PC-9 (cell line): ENCODE measurements at regions not wholly inside any gene's neighbourhood (a gene's known extent, or its start where the extent isn't known, plus 50 kb on each side); places are given as distances from the start of the nearest gene placed in this dataset.
A peak's percentile ranks its signal among the peaks of the same experiment; 100 is the strongest.

Source experiments
- BruUV-seq: library from RNA; stranded (reverse); fragments of 400-500 nt; replicated peaks from 2 replicates; lab custom pipeline; 2021; lab: Mats Ljungman, UMichigan
- CTCF ChIA-PET: fragments of 300-600 bp; sonication (Branson Sonifier 250); formaldehyde crosslinking; loops from one replicate; lab custom pipeline; 2022; ENCODE audit warnings: antibody characterized with exemption; lab: Charles Lee
- POLR2A ChIA-PET: fragments of 300-600 bp; sonication (Branson Sonifier 250); formaldehyde crosslinking; loops from one replicate; lab custom pipeline; 2022; ENCODE audit warnings: antibody characterized with exemption; ENCODE audit not compliant: unreplicated experiment; lab: Charles Lee
- DNase-seq, 2 experiments: peaks; one replicate each; pipeline versions ENCODE4 v3.0.0 to v3.0.0-alpha.2; 2015 to 2022; ENCODE audit warnings: mixed read lengths in 1 of 2
- H2AFZ ChIP-seq: fragments of 200-600 bp; sonication (generic); 2 replicates; pipeline ENCODE4 v1.8.1; 2017; ENCODE audit warnings: antibody characterized with exemption
- H3F3A ChIP-seq: fragments of 200-600 bp; sonication (generic); 2 replicates; pipeline ENCODE4 v1.8.1; 2017; ENCODE audit warnings: antibody characterized with exemption, mild to moderate bottlenecking, low read depth; ENCODE audit not compliant: insufficient read depth
- H3K27ac ChIP-seq: fragments of 200-600 bp; sonication (generic); 2 replicates; pipeline ENCODE4 v1.6.1; 2016; ENCODE audit warnings: mixed run types
- H3K27me3 ChIP-seq: fragments of 200-600 bp; sonication (generic); 2 replicates; pipeline ENCODE4 v1.6.1; 2016; ENCODE audit warnings: low read depth, mixed run types; ENCODE audit not compliant: insufficient read depth
- H3K36me3 ChIP-seq: fragments of 200-600 bp; sonication (generic); 2 replicates; pipeline ENCODE4 v1.6.1; 2016; ENCODE audit warnings: low read depth, mixed run types
- H3K4me1 ChIP-seq: fragments of 200-600 bp; sonication (generic); replicated peaks from 2 replicates; pipeline ENCODE4 v1.6.1; 2016; ENCODE audit warnings: mixed run types; ENCODE audit not compliant: insufficient read depth
- H3K4me2 ChIP-seq: fragments of 200-600 bp; sonication (generic); 2 replicates; pipeline ENCODE4 v1.6.1; 2017; ENCODE audit warnings: mixed run types
- H3K4me3 ChIP-seq: fragments of 200-600 bp; sonication (generic); 2 replicates; pipeline ENCODE4 v1.6.1; 2016; ENCODE audit warnings: mixed run types
- H3K79me2 ChIP-seq: fragments of 200-600 bp; sonication (generic); 2 replicates; pipeline ENCODE4 v1.6.1; 2017; ENCODE audit warnings: low read depth, mixed run types
- H3K9me2 ChIP-seq: fragments of 200-600 bp; sonication (generic); 2 replicates; pipeline ENCODE4 v1.8.1; 2017; ENCODE audit warnings: mild to moderate bottlenecking; ENCODE audit not compliant: insufficient read depth
- H3K9me3 ChIP-seq: fragments of 200-600 bp; sonication (generic); 2 replicates; pipeline ENCODE4 v1.8.1; 2016; ENCODE audit warnings: low read depth; ENCODE audit not compliant: insufficient read depth
- H4K20me1 ChIP-seq: fragments of 200-600 bp; sonication (generic); 2 replicates; pipeline ENCODE4 v1.8.1; 2017; ENCODE audit not compliant: insufficient read depth
- CTCF ChIP-seq: fragments of 200-600 bp; sonication (generic); conservative IDR thresholded peaks from 2 replicates; pipeline ENCODE4 v1.6.1; 2017; ENCODE audit warnings: mixed run types, antibody characterized with exemption, mild to moderate bottlenecking, moderate library complexity
- EZH2 ChIP-seq: fragments of 200-600 bp; sonication (generic); IDR thresholded peaks from 2 replicates; pipeline ENCODE4 v1.8.0; 2017; ENCODE audit warnings: antibody characterized with exemption, low read depth
- intact Hi-C: fragments of 100-400 bp; cut with micrococcal nuclease; formaldehyde crosslinking; loops from one replicate; pipeline ENCODE4 v1.10.0; 2022; ENCODE audit not compliant: unreplicated experiment

GRCh38 chr11:92388380-92388779 is 163.8 kb downstream of the FAT3 start:
- TF ChIP-seq EZH2, result no peak
- TF ChIP-seq CTCF, result peak; percentile 61
- Histone ChIP-seq H3K4me2 (no peak overlapping the region), H3K27ac (no peak overlapping the region), H3K36me3 (no peaks in the 10 kb centered on the region), H2AFZ (no peak overlapping the region), H3F3A (peaks cover 8% of the 10 kb centered on the region; the same call in 1 of the 2 replicates), H3K9me2 (no peaks in the 10 kb centered on the region), H4K20me1 (no peaks in the 10 kb centered on the region), H3K4me3 (no peak overlapping the region), H3K9me3 (no peaks in the 10 kb centered on the region), H3K79me2 (no peaks in the 10 kb centered on the region), H3K4me1 (peaks cover 18% of the 10 kb centered on the region), H3K27me3 (no peaks in the 10 kb centered on the region)
- DNase-seq, result no peak
- ChIA-PET POLR2A (no interaction called here), CTCF (interaction anchor here (0.6 kb wide), 1 partner anchor 214 kb away, joined by 3 read pairs; no protein-coding TSS in a partner anchor)
- no TSS peak for BruUV-seq
- intact Hi-C loops, result loop anchor here (10.0 kb wide), 1 partner anchor 86 kb away; no protein-coding TSS in a partner anchor

GRCh38 chr11:92390783-92391182 is 166.2 kb downstream of the FAT3 start:
- no peak overlapping the region for H3K4me2 ChIP-seq
- no peak for TF ChIP-seq EZH2
- CTCF ChIA-PET, result no interaction called here
- H2AFZ ChIP-seq, result no peak overlapping the region
- H3F3A ChIP-seq, result no peaks in the 10 kb centered on the region
- H3K4me3 ChIP-seq, result no peak overlapping the region
- H3K79me2 ChIP-seq, result no peaks in the 10 kb centered on the region
- DNase-seq, result no peak
- H3K36me3 ChIP-seq, result no peaks in the 10 kb centered on the region
- POLR2A ChIA-PET, result no interaction called here
- H3K9me2 ChIP-seq, result no peaks in the 10 kb centered on the region
- H4K20me1 ChIP-seq, result no peaks in the 10 kb centered on the region
- no peaks in the 10 kb centered on the region for H3K27me3 ChIP-seq
- BruUV-seq, result no TSS peak
- no peaks in the 10 kb centered on the region for H3K4me1 ChIP-seq
- no peaks in the 10 kb centered on the region for H3K9me3 ChIP-seq
- intact Hi-C loops, result no loop called here
- H3K27ac ChIP-seq, result no peak overlapping the region

- ChIA-PET CTCF (no interaction called here), POLR2A (no interaction called here)
- Histone ChIP-seq H3K9me3 (no peaks in the 10 kb centered on the region), H3K27ac (no peak overlapping the region), H3K27me3 (no peaks in the 10 kb centered on the region), H3K4me2 (no peak overlapping the region), H3K9me2 (no peaks in the 10 kb centered on the region), H3F3A (no peaks in the 10 kb centered on the region), H3K4me3 (no peak overlapping the region), H3K4me1 (no peaks in the 10 kb centered on the region), H3K79me2 (no peaks in the 10 kb centered on the region), H3K36me3 (no peaks in the 10 kb centered on the region), H4K20me1 (no peaks in the 10 kb centered on the region), H2AFZ (no peak overlapping the region)
- intact Hi-C loops, result no loop called here
- DNase-seq, result no peak
- TF ChIP-seq EZH2 (no peak), CTCF (no peak)
- BruUV-seq, result no TSS peak
Observed at GRCh38 chr11:92391364-92391763, 166.7 kb downstream of the FAT3 start.

- no peaks in the 10 kb centered on the region for H3K9me2 ChIP-seq
Observed at GRCh38 chr11:92391808-92392207, 167.2 kb downstream of the FAT3 start.

More at GRCh38 chr11:92391808-92392207, 167.2 kb downstream of the FAT3 start:
- CTCF ChIA-PET, result no interaction called here
- no TSS peak for BruUV-seq
- H3K4me3 ChIP-seq, result no peak overlapping the region
- H3K36me3 ChIP-seq, result no peaks in the 10 kb centered on the region
- TF ChIP-seq CTCF (no peak), EZH2 (no peak)
- no peaks in the 10 kb centered on the region for H3K27me3 ChIP-seq
- H3K4me1 ChIP-seq, result no peaks in the 10 kb centered on the region
- no peaks in the 10 kb centered on the region for H3K9me3 ChIP-seq
- no peak overlapping the region for H2AFZ ChIP-seq
- no peak overlapping the region for H3K27ac ChIP-seq
- POLR2A ChIA-PET, result no interaction called here
- no peak overlapping the region for H3K4me2 ChIP-seq
- H3F3A ChIP-seq, result no peaks in the 10 kb centered on the region
- H3K79me2 ChIP-seq, result no peaks in the 10 kb centered on the region
- H4K20me1 ChIP-seq, result no peaks in the 10 kb centered on the region
- intact Hi-C loops, result no loop called here
- no peak for DNase-seq
